GM23338 (cell line): ENCODE measurements at regions not wholly inside any gene's neighbourhood (a gene's known extent, or its start where the extent isn't known, plus 50 kb on each side); places are given as distances from the start of the nearest gene placed in this dataset.

ENCODE experiments used
- CREB1 ChIP-seq: fragments of 250-450 bp; sonication (Bioruptor Pico); IDR thresholded peaks from 2 replicates; pipeline ENCODE4 v1.5.0; 2020; ENCODE audit warnings: low read depth, mild to moderate bottlenecking, moderate library complexity
- CTCF ChIP-seq, 2 experiments: fragments of 200-600 bp in 1 of 2; sonication (generic) in 1 of 2; conservative IDR thresholded peaks; 2 replicates each; pipeline versions ENCODE4 v1.5.1 to v1.6.1; 2016 to 2017; ENCODE audit warnings: antibody characterized with exemption in 2 of 2, low read depth in 2 of 2, mild to moderate bottlenecking in 2 of 2, moderate library complexity in 1 of 2
- ETS1 ChIP-seq: IDR thresholded peaks from 2 replicates; pipeline ENCODE4 v1.6.1; 2016; ENCODE audit warnings: antibody characterized with exemption
- EZH2 ChIP-seq: fragments of 200-600 bp; sonication (generic); IDR thresholded peaks from one replicate; pipeline ENCODE4 v1.8.0; 2017; ENCODE audit warnings: antibody characterized with exemption, mild to moderate bottlenecking, low read depth; ENCODE audit not compliant: unreplicated experiment
- EZH2phosphoT487 ChIP-seq: fragments of 200-600 bp; sonication (generic); IDR thresholded peaks from one replicate; pipeline ENCODE4 v1.8.1; 2018; ENCODE audit warnings: antibody characterized with exemption; ENCODE audit not compliant: unreplicated experiment
- NANOG ChIP-seq: IDR thresholded peaks from 2 replicates; pipeline ENCODE4 v1.6.1; 2016; ENCODE audit warnings: antibody characterized with exemption, borderline replicate concordance
- POLR2AphosphoS5 ChIP-seq: IDR thresholded peaks from 2 replicates; pipeline ENCODE4 v1.6.1; 2016; ENCODE audit warnings: antibody characterized with exemption, low read depth
- REST ChIP-seq: IDR thresholded peaks from one replicate; pipeline ENCODE4 v1.6.1; 2018; ENCODE audit warnings: antibody characterized with exemption; ENCODE audit not compliant: unreplicated experiment
- ZNF114 ChIP-seq: fragments of 250-450 bp; sonication (Bioruptor Pico); IDR thresholded peaks from 2 replicates; pipeline ENCODE4 v1.5.0; 2020; ENCODE audit warnings: mild to moderate bottlenecking, moderate library complexity
- ZNF331 ChIP-seq: fragments of 250-450 bp; sonication (Bioruptor Pico); IDR thresholded peaks from 2 replicates; pipeline ENCODE4 v1.5.0; 2020; ENCODE audit warnings: low read depth, mild to moderate bottlenecking, moderate library complexity

- TF ChIP-seq CTCF (conservative IDR thresholded peaks at IDR 0.05; ENCODE audit: low read depth in 2 of 2) (no peak), EZH2phosphoT487 (no peak), POLR2AphosphoS5 (no peak), EZH2 (no peak), REST (no peak), ETS1 (no peak), CREB1 (no peak), ZNF331 (CRISPR knock-in tag) (no peak), NANOG (no peak), ZNF114 (no peak)
Observed at GRCh38 chr15:38930851-38931572, 366.4 kb upstream of the RASGRP1 start.
